Astrocyte of the spinal cord (primary cell): ENCODE measurements at regions not wholly inside any gene's neighbourhood (a gene's known extent, or its start where the extent isn't known, plus 50 kb on each side); places are given as distances from the start of the nearest gene placed in this dataset.

Source experiments
- DNase-seq: peaks from one replicate; pipeline ENCODE4 v3.0.0; 2011; ENCODE audit warnings: low read depth, low spot score
- H3K4me3 ChIP-seq: 2 replicates; pipeline ENCODE4 v1.5.1; 2011; ENCODE audit warnings: low read depth, mild to moderate bottlenecking, low read length, moderate library complexity
- CTCF ChIP-seq: IDR thresholded peaks from 2 replicates; pipeline ENCODE4 v1.5.1; 2012; ENCODE audit warnings: low read depth, mild to moderate bottlenecking, low read length, inconsistent platforms
- in situ Hi-C: cut with HindIII; loops from 2 replicates; pipeline ENCODE4 v1.10.0; 2017; ENCODE audit warnings: low sequenced_read_pairs

GRCh38 chr3:180378496-180378895 is 223.5 kb upstream of the TTC14 start:
- no peak overlapping the region for H3K4me3 ChIP-seq
- in situ Hi-C loops = no loop called here
- TF ChIP-seq CTCF = no peak
- DNase-seq = no peak

DNA sequence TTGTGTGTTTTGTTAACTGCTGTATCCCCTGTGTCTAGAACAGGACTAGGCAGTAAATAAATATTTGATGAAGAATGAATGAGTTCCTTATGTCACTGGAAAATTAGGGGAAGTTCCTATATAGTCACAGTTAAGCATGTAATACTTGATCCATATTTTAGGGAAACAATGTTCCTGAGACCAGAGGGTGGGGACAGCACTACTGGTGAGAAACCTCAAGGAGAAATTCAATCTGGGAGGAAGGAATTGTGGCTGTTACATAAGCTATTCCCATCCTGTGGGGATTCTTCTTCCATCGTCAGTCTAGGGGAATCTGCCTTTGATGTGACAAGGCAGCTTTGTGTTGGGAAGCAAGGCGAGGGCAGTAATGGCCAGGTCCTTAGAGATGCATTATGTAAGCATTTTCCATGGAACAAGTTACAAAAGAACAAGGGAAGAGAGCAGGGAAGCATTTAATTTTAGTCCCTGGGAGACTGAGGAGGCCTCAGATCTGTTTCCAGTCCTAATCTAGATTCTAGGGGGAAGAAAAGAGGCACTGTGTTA is 219.3 kb upstream of the TTC14 start:
- no peak for DNase-seq
- no peak overlapping the region for H3K4me3 ChIP-seq
- TF ChIP-seq CTCF = no peak
- in situ Hi-C loops = no loop called here

GRCh38 chr3:180383332-180384020 is 218.5 kb upstream of the TTC14 start:
- TF ChIP-seq CTCF = no peak
- H3K4me3 ChIP-seq = no peak overlapping the region
- no peak for DNase-seq
- in situ Hi-C loops = no loop called here

DNA sequence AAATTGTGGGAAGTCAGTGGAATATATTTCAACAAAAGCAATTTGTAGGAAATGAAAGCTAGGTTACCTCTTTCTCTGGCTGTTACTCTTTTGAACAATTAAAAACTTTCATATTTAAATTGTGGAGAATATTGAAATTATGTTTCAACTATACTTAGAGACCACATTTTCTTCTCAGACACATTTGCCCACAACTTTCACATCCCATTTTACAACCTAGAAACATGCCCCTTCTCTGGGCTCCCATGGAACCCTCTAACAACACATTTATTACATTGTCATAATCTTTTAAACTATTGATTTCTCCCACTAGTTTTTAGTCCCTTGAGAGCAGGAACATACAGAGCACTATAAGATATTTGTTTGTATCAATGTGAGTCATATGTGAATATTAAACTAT is 211.7 kb upstream of the TTC14 start:
- no peak for DNase-seq
- H3K4me3 ChIP-seq = no peak overlapping the region
- TF ChIP-seq CTCF = no peak
- in situ Hi-C loops = no loop called here

DNA sequence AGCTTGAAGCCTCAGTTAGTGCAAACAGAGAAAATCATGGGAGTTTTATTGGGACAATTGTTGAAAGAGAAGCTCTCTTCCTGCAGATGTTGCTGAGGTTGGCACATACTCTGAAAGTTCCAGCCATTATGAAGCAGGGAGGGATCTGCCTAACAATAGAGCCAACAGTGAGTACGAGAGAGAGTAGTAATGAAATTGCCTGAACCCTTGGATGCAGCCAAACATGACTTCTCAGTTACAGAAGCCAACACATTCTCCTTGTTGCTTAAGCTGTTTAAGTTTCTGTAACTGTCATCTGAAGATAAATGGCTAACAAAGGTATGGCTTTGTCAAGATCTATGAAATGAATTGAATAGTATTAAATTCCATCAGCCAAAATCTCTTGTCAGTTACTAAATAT is 211.0 kb upstream of the TTC14 start:
- TF ChIP-seq CTCF = no peak
- H3K4me3 ChIP-seq = no peak overlapping the region
- DNase-seq = no peak
- in situ Hi-C loops = no loop called here

DNA sequence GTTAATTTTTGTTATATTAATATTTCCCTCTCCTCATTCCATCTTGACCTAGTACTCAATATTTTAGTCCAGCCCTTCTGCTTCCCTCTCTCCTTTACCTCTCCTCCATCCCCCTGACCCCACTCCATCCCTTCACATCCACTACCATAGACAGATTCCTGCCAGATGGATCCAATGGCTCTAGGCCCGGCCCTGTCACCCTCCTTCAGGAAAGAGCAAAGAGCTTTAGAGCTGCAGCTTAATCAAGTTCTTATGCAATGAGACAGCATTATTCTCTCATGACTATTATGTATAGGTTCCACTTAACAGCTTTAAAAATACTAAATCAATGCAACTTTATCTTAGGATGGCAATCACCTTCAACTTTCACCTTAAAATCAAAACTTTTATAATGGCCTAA is 200.7 kb upstream of the TTC14 start:
- DNase-seq = no peak
- in situ Hi-C loops = no loop called here
- no peak overlapping the region for H3K4me3 ChIP-seq
- TF ChIP-seq CTCF = no peak
